GM18517 (cell line): ENCODE measurements at regions not wholly inside any gene's neighbourhood (a gene's known extent, or its start where the extent isn't known, plus 50 kb on each side); places are given as distances from the start of the nearest gene placed in this dataset.

Source experiments
- ATAC-seq: cut with Tn5 transposase; IDR thresholded peaks from one replicate; pipeline ENCODE4 v1.9.1; 2021; ENCODE audit warnings: mild to moderate bottlenecking, moderate library complexity; ENCODE audit not compliant: unreplicated experiment

DNA sequence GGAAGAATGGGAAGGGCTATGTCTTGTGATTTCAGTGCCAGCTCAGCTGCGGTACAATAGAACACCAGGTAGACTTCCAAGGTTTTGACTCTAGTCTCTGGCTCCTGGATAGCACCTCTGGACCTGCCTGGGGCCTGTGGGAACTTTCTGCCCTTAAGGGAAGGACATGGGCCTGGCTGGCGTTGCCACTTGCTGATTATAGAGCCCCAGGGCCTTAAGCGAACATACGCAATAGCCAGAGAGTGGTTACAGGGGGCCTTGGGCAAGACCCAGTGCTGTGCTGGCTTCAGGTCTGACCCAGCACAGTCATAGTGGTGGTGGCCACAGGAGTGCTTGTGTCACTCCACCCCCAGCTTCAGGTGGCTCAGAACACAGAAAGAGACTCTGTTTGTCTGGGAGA is 131.1 kb upstream of the COL21A1 start:
- no peak for ATAC-seq

- no peak for ATAC-seq
Measured at GRCh38 chr6:56377295-56377694, 129.9 kb upstream of the COL21A1 start.

GRCh38 chr6:56375806-56376205 is 128.4 kb upstream of the COL21A1 start:
- ATAC-seq, result no peak

- no peak for ATAC-seq
Measured at GRCh38 chr6:56374841-56375369, 127.5 kb upstream of the COL21A1 start.

- ATAC-seq, result no peak
Measured at GRCh38 chr6:56372406-56372995, 125.1 kb upstream of the COL21A1 start.

DNA sequence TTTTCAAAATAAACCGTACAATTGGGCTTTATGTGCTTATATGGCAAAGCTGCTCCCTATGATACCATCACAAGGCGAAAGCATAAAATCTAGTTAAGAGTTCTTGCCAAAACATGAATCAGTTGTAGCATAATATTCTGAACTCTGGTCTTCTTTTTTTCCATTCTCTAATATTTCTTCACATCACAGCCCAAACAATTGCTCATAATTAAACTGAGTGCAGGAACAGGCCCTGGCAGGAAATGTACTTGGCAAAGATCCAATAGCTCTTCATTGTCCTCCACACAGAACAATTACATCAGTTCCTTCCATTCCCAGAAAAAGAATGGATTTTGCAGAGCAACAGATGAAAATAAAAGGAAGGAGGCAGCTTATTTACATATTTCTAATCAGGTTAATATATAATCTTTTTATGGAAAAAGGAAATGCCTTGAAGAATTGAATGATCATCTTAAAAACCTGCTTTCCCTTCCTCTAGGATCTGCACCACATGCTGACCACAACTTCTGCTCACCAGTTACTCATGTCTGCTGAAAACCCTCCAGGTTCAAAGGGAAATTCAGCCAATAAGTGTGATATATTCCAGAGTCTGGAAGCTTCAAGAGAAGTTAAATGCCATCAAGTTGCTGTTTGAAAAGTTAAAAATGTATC is 123.3 kb upstream of the COL21A1 start:
- no peak for ATAC-seq

- ATAC-seq, result no peak
Measured at GRCh38 chr6:56370127-56370540, 122.8 kb upstream of the COL21A1 start.

DNA sequence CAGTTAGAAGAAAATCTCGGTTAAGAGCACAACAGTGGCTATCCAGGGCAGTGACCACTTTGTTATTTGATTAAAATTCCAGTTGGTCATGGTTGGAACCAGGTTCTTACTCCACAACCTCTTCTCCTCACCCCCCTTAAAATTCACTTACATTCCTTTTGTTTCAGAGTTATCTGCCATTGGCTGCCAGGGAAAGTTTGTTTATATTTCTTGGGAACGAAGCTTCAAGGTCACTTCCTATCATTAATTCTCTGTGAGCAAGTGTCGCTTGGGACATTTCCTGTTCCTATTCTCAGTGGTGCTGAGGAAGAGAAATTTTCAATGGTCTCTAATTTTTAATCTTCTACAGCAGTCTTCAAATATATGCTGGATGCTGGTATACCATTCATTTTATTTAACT is 121.1 kb upstream of the COL21A1 start:
- ATAC-seq, result no peak

GRCh38 chr6:56366141-56366852 is 118.9 kb upstream of the COL21A1 start:
- ATAC-seq, result no peak

DNA sequence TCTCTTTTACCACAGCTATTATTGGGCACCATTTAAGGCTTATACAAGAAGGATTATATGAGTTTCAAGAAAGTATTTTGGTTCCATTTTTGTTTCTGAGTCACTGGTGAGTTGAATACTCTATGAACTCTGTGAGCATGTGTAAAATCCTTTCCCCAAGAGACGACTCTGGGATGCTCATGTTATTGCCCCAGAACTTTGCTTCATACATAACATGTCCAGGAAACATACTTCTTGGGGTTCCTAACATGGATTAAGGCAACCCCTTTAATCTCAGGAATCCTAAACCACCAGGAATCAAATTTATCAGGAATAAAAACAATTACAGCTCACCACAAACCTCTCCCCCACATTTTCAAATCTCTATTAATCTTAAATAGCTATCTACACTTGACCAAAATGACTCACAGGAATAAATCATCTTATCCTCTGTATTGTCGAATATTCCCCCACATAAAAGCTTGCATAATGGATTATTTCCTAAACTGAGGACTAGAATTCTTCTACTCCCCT is 117.5 kb upstream of the COL21A1 start:
- ATAC-seq, result no peak

DNA sequence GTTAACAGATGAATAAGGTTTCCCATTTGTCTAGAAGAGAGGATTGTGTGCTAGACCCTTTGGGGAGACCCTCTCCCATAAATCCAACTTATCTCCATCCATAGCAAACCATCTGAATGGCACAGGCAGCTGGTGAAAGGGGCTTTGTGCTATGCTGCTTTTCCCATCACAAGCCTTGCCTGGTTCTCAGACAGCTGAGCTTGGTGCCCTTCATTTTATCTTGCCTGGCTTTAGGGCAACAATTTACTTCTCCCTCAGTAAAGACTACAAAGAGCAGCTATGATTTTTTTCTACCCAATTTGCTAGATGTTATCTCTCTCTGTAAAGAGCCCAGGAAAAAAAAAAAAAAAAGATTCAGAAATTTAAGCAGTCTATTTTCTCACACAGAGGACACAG is 117.0 kb upstream of the COL21A1 start:
- no peak for ATAC-seq

- no peak for ATAC-seq
Measured at GRCh38 chr6:56363796-56364430, 116.5 kb upstream of the COL21A1 start.

DNA sequence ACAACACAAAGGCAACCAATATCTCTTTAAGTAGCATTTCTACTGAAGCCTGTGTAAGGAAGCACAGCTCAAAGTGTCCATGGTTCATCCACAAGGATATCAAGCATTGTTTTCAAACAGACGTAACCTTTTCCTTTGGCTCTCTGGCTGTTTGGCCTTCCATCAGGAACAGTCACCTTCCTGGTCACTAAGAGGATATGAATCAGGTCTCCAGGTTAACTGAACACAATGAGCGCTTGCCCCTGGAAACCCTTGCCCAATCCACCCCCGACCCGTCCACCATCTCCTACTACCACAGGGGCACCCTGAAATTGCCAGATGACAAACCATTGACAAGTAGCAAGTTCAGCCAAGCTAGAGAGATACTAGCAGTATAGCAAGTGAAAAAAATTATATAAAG is 114.4 kb upstream of the COL21A1 start:
- ATAC-seq, result no peak

- ATAC-seq, result peak; percentile 82
Measured at GRCh38 chr6:56359201-56359899, 112.0 kb upstream of the COL21A1 start.

GRCh38 chr6:56357616-56358373 is 110.4 kb upstream of the COL21A1 start:
- no peak for ATAC-seq

- no peak for ATAC-seq
Measured at GRCh38 chr6:56356426-56356825, 109.0 kb upstream of the COL21A1 start.

GRCh38 chr6:56353860-56354259 is 106.5 kb upstream of the COL21A1 start:
- ATAC-seq, result no peak

- no peak for ATAC-seq
Measured at GRCh38 chr6:56350628-56351260, 103.4 kb upstream of the COL21A1 start.

- no peak for ATAC-seq
Measured at GRCh38 chr6:56349194-56349593, 101.8 kb upstream of the COL21A1 start.

DNA sequence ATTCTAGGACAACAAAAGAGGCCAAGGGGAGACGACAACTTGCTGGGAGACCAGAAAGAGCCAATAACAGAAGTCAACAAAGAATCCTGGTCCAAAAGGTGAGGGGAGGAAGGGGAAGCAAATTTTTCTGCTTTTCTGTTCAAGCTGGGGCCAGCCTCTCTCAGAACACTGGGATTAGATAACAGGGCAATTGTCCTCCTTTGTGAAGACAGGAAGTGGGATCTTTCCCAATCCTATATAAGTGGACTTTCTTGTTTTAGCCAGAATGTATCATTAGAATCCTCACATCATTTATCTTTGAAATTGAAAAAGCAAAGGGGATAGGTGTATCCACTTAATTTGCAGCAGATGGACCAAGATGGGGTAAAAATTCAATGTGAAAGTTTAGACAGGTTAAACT is 101.2 kb upstream of the COL21A1 start:
- ATAC-seq, result no peak
